ENCODE measurements at regions not wholly inside any gene's neighbourhood (a gene's known extent, or its start where the extent isn't known, plus 50 kb on each side); places are given as distances from the start of the nearest gene placed in this dataset.

DNA sequence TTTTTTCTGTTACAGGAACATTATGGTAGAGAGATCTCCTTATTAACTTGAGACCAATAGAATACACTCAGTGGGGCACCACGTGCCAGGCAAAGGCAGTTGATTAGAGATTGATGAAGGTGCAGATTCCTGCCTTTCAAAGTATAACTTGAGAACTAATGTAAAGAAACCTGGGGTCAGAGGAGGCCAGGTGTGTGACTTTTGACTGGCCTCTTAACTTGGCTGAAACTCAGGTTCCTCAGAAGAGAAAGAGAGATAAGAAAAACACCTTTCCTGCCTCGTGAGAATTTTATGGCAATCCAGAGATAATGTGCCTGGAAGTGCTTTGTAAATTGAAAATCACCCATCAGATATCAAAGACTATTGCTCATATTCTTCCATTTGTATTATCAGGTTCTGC lies 110.7 kb upstream of the GZMB start:
- H2BK5ac ChIP-seq (ENCODE audit: low read depth, low read length, poor library complexity, severe bottlenecking) = no peak overlapping the region
- no peak overlapping the region for H3K18ac ChIP-seq (ENCODE audit: low read depth, low read length)
- no peak overlapping the region for H3K4me3 ChIP-seq (ENCODE audit: insufficient read depth, low read depth, low read length)
- H4K8ac ChIP-seq (ENCODE audit: low read depth in 2 of 2, low read length in 2 of 2) = no peak overlapping the region
- dilution Hi-C loops (cut with HindIII; ENCODE audit: low sequenced_read_pairs, unreplicated experiment) = no loop called here
- no peak overlapping the region for H2AK5ac ChIP-seq (ENCODE audit: low read depth, low read length)
- H3K9me3 ChIP-seq (ENCODE audit: control insufficient read depth, insufficient read depth, low read length) = no peaks in the 10 kb centered on the region
- no peak overlapping the region for H3K27ac ChIP-seq (ENCODE audit: insufficient read depth, low read length)
- no peaks in the 10 kb centered on the region for H3K9me1 ChIP-seq (ENCODE audit: insufficient read depth, low read length)
- DNase-seq (no peak), ATAC-seq (ENCODE audit: low read depth) (no peak)
- H3K4me1 ChIP-seq (ENCODE audit: control insufficient read depth, insufficient read depth, low read length) = no peaks in the 10 kb centered on the region
- no peaks in the 10 kb centered on the region for H3K79me1 ChIP-seq (ENCODE audit: low read depth in 1 of 2, low read length in 2 of 2)
- intact Hi-C loops (cut with micrococcal nuclease) = no loop called here
- TF ChIP-seq USF2 (IDR thresholded peaks at IDR 0.05; ENCODE audit: low read depth, low read length) (no peak), CHD1 (IDR thresholded peaks at IDR 0.05; ENCODE audit: low read depth, low read length) (no peak), RCOR1 (IDR thresholded peaks at IDR 0.05; ENCODE audit: insufficient replicate concordance, low read length) (no peak), MAZ (IDR thresholded peaks at IDR 0.05; ENCODE audit: borderline replicate concordance, low read depth, low read length) (no peak), NFE2L2 (IDR thresholded peaks at IDR 0.05; ENCODE audit: low read depth, low read length) (no peak), RAD21 (IDR thresholded peaks at IDR 0.05; ENCODE audit: low read length) (no peak), FOS (IDR thresholded peaks at IDR 0.05; ENCODE audit: low read depth, low read length) (no peak), MXI1 (IDR thresholded peaks at IDR 0.05; ENCODE audit: borderline replicate concordance, low read depth, low read length) (no peak), RFX5 (IDR thresholded peaks at IDR 0.05; ENCODE audit: low read depth, low read length) (no peak), MAFK (IDR thresholded peaks at IDR 0.05; ENCODE audit: low read depth, low read length) (no peak), ELK1 (IDR thresholded peaks at IDR 0.05; ENCODE audit: borderline replicate concordance, low read depth, low read length) (no peak), SMC3 (IDR thresholded peaks at IDR 0.05; ENCODE audit: low read depth, low read length) (no peak), POLR2A (IDR thresholded peaks at IDR 0.05; ENCODE audit: low read depth, low read length) (no peak), CEBPB (IDR thresholded peaks at IDR 0.05; ENCODE audit: low read depth, low read length) (no peak), BHLHE40 (IDR thresholded peaks at IDR 0.05; ENCODE audit: low read depth, low read length) (no peak)
- TF ChIP-seq, protein P1, sequence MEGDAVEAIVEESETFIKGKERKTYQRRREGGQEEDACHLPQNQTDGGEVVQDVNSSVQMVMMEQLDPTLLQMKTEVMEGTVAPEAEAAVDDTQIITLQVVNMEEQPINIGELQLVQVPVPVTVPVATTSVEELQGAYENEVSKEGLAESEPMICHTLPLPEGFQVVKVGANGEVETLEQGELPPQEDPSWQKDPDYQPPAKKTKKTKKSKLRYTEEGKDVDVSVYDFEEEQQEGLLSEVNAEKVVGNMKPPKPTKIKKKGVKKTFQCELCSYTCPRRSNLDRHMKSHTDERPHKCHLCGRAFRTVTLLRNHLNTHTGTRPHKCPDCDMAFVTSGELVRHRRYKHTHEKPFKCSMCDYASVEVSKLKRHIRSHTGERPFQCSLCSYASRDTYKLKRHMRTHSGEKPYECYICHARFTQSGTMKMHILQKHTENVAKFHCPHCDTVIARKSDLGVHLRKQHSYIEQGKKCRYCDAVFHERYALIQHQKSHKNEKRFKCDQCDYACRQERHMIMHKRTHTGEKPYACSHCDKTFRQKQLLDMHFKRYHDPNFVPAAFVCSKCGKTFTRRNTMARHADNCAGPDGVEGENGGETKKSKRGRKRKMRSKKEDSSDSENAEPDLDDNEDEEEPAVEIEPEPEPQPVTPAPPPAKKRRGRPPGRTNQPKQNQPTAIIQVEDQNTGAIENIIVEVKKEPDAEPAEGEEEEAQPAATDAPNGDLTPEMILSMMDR (conservative IDR thresholded peaks at IDR 0.05; ENCODE audit: low read depth, low read length) = no peak
- H2AK9ac ChIP-seq (replicated peaks; ENCODE audit: low read depth, low read length, poor library complexity) = no peak overlapping the region
- H3K4ac ChIP-seq (ENCODE audit: low read depth, low read length) = no peak overlapping the region
- H2AFZ ChIP-seq (replicated peaks; ENCODE audit: low read length, poor library complexity) = no peak overlapping the region
- no peak overlapping the region for H2BK15ac ChIP-seq (ENCODE audit: low read depth, low read length)
- no peak overlapping the region for H3K9ac ChIP-seq (ENCODE audit: low read depth, low read length)
- H3K36me3 ChIP-seq (ENCODE audit: control insufficient read depth, insufficient read depth, low read length) = no peaks in the 10 kb centered on the region
- no peak overlapping the region for H3K14ac ChIP-seq (replicated peaks; ENCODE audit: low read depth, low read length)
- no peak overlapping the region for H2BK20ac ChIP-seq (ENCODE audit: low read depth, low read length)
- H4K20me1 ChIP-seq (ENCODE audit: insufficient read depth, low read length) = no peaks in the 10 kb centered on the region
- no peaks in the 10 kb centered on the region for H3K27me3 ChIP-seq (ENCODE audit: control insufficient read depth, insufficient read depth, low read length)
- WGBS, 2 experiments (ENCODE audit: extremely low coverage in 2 of 2, insufficient read length in 1 of 2) = no CpG with 5 or more reads among the region's 2 CpGs
- no peak overlapping the region for H3K23ac ChIP-seq (ENCODE audit: low read depth, low read length)
- ChIA-PET POLR2A (ENCODE audit: unreplicated experiment) (no interaction called here), CTCF (no interaction called here)
- H2BK120ac ChIP-seq (ENCODE audit: low read depth, low read length) = no peak overlapping the region
- no peak overlapping the region for H4K91ac ChIP-seq (ENCODE audit: insufficient read depth, low read depth, low read length)
- H3K4me2 ChIP-seq (ENCODE audit: low read depth, low read length) = no peak overlapping the region
- BruUV-seq (replicated peaks) = no TSS peak
- H3K56ac ChIP-seq (ENCODE audit: extremely low read depth, insufficient read depth, low read length) = no peak overlapping the region
- in situ Hi-C loops (cut with MboI; ENCODE audit: low sequenced_read_pairs) = loop anchor here (25.0 kb wide), 1 partner anchor 668 kb away; no protein-coding TSS in a partner anchor
- no peak overlapping the region for H4K5ac ChIP-seq (ENCODE audit: low read depth, low read length)

Data from IMR-90 (cell line).